Uterus (tissue), 3 donors: ENCODE measurements at regions not wholly inside any gene's neighbourhood (a gene's known extent, or its start where the extent isn't known, plus 50 kb on each side); places are given as distances from the start of the nearest gene placed in this dataset.

Experiments used
- DNase-seq, 2 donors: peaks; one replicate each; pipeline ENCODE4 v3.0.0-alpha.2; 2019 to 2020
- H3K27ac ChIP-seq, 2 donors: fragments of 200-600 bp; sonication (generic); 1 replicate in 1 of 2; 2 replicates in 1 of 2; pipeline ENCODE4 v1.5.1; 2016 to 2018
- H3K27me3 ChIP-seq, 2 donors: fragments of 200-600 bp; sonication (generic); one replicate each; pipeline ENCODE4 v1.5.1; 2018 to 2019; ENCODE audit warnings: control low read depth in 1 of 2
- H3K36me3 ChIP-seq, 2 donors: fragments of 200-600 bp; sonication (generic); one replicate each; pipeline ENCODE4 v1.5.1; 2019; ENCODE audit warnings: control low read depth in 1 of 2
- H3K4me1 ChIP-seq, 2 donors: fragments of 200-600 bp; sonication (generic); one replicate each; pipeline ENCODE4 v1.5.1; 2018 to 2019; ENCODE audit warnings: control low read depth in 1 of 2
- H3K4me3 ChIP-seq, 2 donors: fragments of 200-600 bp; sonication (generic); 1 replicate in 1 of 2; 2 replicates in 1 of 2; pipeline ENCODE4 v1.5.1; 2018 to 2019; ENCODE audit warnings: mild to moderate bottlenecking in 1 of 2
- H3K9me3 ChIP-seq, 2 donors: fragments of 200-600 bp; sonication (generic); one replicate each; pipeline ENCODE4 v1.5.1; 2019; ENCODE audit warnings: control low read depth in 1 of 2
- POLR2A ChIP-seq, 2 donors: fragments of 450-650 bp; IDR thresholded peaks; one replicate each; pipeline ENCODE4 v1.6.1; 2016; ENCODE audit warnings: antibody characterized with exemption in 2 of 2, mild to moderate bottlenecking in 1 of 2, moderate library complexity in 1 of 2
- intact Hi-C: fragments of 100-400 bp; cut with DNase I; formaldehyde crosslinking; loops from one replicate; pipeline ENCODE4 v1.15.1; 2023; ENCODE audit warnings: low total_unique reads
- TF ChIP-seq, protein P1 (sequence below), 4 experiments: fragments of 200-600 bp in 2 of 4; fragments of 450-650 bp in 2 of 4; sonication (generic) in 2 of 4; IDR thresholded peaks; one replicate each; pipeline ENCODE4 v1.5.1; 2016 to 2019; ENCODE audit warnings: antibody characterized with exemption in 4 of 4, mild to moderate bottlenecking in 2 of 4, moderate library complexity in 1 of 4
- donor health status: DM: yes; HTN: yes; CAD: no.

DNA sequence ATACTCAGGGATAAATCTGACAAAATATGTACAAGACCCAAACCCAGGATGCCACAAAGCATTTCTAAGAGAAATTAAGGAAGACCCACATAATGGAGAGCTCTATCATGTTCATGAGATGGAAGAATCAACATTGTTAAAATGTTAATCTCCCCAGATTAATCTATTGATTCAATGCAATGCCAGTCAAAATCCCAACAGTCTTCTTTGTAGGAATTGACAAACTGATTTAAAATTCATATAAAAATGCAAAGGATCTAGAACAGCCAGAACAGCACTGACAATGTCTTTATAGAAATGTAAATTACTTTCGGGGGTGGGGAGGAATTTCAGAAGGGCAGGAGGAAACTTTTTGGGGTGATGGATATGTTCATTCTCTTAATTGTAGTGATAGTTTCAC lies 281.6 kb upstream of the SEMA6A start:
- Histone ChIP-seq H3K27me3 (no peaks in the 10 kb centered on the region), H3K9me3 (no peaks in the 10 kb centered on the region), H3K4me3 (no peak overlapping the region), H3K4me1 (no peaks in the 10 kb centered on the region), H3K36me3 (no peaks in the 10 kb centered on the region), H3K27ac (no peak overlapping the region)
- intact Hi-C loops, result no loop called here
- no peak for DNase-seq
- TF ChIP-seq POLR2A (IDR thresholded peaks at IDR 0.05), result no peak
- TF ChIP-seq, protein P1, sequence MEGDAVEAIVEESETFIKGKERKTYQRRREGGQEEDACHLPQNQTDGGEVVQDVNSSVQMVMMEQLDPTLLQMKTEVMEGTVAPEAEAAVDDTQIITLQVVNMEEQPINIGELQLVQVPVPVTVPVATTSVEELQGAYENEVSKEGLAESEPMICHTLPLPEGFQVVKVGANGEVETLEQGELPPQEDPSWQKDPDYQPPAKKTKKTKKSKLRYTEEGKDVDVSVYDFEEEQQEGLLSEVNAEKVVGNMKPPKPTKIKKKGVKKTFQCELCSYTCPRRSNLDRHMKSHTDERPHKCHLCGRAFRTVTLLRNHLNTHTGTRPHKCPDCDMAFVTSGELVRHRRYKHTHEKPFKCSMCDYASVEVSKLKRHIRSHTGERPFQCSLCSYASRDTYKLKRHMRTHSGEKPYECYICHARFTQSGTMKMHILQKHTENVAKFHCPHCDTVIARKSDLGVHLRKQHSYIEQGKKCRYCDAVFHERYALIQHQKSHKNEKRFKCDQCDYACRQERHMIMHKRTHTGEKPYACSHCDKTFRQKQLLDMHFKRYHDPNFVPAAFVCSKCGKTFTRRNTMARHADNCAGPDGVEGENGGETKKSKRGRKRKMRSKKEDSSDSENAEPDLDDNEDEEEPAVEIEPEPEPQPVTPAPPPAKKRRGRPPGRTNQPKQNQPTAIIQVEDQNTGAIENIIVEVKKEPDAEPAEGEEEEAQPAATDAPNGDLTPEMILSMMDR (IDR thresholded peaks at IDR 0.05), result no peak

DNA sequence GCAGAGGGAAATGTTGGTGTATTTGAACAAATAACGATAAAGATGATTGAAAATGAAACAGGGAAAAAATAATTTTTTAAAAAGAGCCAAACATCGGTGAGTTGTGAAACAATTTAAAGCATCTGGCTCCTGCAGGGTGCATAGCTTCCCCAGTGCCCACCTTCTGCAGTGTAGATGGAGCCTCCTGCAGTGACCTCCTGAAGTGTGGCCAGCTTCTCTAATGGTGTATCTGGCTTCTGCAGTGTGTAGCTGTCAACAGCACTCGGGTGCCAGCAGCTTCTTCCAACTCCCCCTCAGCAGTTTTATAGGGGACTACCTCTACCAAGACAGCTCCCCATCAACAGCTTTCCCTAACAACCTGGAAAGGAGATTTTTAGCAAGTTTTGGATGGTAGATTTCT lies 279.4 kb upstream of the SEMA6A start:
- intact Hi-C loops, result no loop called here
- H3K4me3 ChIP-seq, result no peak overlapping the region
- no peaks in the 10 kb centered on the region for H3K27me3 ChIP-seq
- H3K27ac ChIP-seq, result no peak overlapping the region
- no peak for TF ChIP-seq POLR2A (IDR thresholded peaks at IDR 0.05)
- TF ChIP-seq, protein P1 (IDR thresholded peaks at IDR 0.05), result no peak
- DNase-seq, result no peak
- H3K9me3 ChIP-seq, result no peaks in the 10 kb centered on the region
- H3K36me3 ChIP-seq, result no peaks in the 10 kb centered on the region
- no peaks in the 10 kb centered on the region for H3K4me1 ChIP-seq

DNA sequence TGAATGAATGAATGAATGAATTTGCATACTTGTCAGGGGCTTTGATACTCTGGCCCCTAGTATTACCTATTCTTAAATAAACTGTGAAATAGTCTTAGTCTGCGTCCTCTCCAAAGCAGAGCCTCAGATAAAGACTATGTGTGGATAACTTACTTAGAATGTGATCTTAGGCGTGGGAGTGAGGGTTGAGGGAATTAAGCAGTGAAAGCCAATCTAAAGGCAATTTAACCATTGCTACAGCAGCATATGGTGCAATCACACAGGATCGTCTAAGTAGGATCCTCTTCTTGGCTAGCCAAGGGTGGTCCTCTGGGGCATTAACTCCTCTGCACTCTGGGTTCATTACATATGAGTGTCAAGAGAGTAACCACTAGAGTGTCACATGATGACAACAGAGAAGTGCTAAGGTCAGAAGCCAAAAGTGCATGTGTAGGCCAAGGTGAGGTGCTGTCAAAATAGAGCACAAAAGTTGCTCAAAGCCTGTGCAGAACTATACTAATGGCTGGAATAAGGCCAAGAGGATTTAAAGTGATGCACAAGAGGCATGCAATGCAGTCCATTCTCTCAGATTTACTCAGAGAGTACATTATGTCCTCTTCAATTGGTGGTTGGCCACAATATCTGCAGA lies 274.4 kb upstream of the SEMA6A start:
- Histone ChIP-seq H3K36me3 (no peaks in the 10 kb centered on the region), H3K27ac (no peak overlapping the region), H3K9me3 (no peaks in the 10 kb centered on the region), H3K4me3 (no peak overlapping the region), H3K27me3 (no peaks in the 10 kb centered on the region), H3K4me1 (no peaks in the 10 kb centered on the region)
- intact Hi-C loops, result no loop called here
- TF ChIP-seq POLR2A (IDR thresholded peaks at IDR 0.05), result no peak
- TF ChIP-seq, protein P1 (IDR thresholded peaks at IDR 0.05), result no peak
- no peak for DNase-seq

DNA sequence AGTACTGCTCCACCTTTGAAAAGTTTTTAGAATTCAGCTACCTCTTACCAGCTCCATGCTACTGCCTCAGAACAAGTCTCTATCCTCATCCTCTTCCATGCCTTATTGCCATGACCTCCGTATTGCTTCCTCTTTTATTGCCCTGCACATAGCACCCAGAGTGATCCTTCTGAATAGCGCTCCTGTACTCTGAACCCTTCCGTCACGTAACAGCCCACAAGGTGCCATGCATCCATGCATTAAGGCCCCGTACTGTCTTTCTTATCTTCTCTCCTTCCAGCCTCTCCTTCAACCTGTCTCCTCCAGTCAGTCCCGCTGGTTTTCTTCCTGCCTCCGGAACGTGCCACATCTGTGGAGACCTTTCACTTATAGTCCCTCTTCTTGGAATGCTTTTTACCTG lies 273.3 kb upstream of the SEMA6A start:
- Histone ChIP-seq H3K4me1 (no peaks in the 10 kb centered on the region), H3K9me3 (no peaks in the 10 kb centered on the region), H3K4me3 (no peak overlapping the region), H3K36me3 (no peaks in the 10 kb centered on the region), H3K27me3 (no peaks in the 10 kb centered on the region), H3K27ac (no peak overlapping the region)
- intact Hi-C loops, result no loop called here
- TF ChIP-seq POLR2A (IDR thresholded peaks at IDR 0.05), result no peak
- TF ChIP-seq, protein P1 (IDR thresholded peaks at IDR 0.05), result no peak
- DNase-seq, result no peak

DNA sequence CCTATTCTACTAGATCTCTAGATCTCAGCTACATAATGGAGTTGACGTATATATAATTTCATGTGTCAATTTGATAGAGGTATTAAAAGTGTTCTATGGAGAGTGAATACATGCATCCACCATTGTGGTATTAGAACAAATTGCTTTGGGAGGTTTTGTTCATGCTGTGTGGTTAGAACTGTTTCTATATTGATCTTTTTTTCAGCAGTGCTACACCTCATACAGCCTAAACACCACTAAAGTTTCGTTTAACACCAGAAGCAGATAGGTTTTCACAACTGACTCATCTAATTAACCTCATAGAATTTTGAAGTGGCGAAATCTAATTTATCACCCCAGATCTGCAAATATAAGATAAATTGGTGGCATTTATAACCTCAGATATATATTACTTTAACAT lies 269.4 kb upstream of the SEMA6A start:
- Histone ChIP-seq H3K27ac (no peak overlapping the region), H3K4me3 (no peak overlapping the region), H3K4me1 (no peaks in the 10 kb centered on the region), H3K27me3 (no peaks in the 10 kb centered on the region), H3K9me3 (no peaks in the 10 kb centered on the region), H3K36me3 (no peaks in the 10 kb centered on the region)
- intact Hi-C loops, result no loop called here
- no peak for DNase-seq
- TF ChIP-seq, protein P1 (IDR thresholded peaks at IDR 0.05), result no peak
- no peak for TF ChIP-seq POLR2A (IDR thresholded peaks at IDR 0.05)
